GM21390 (cell line): ENCODE measurements at regions not wholly inside any gene's neighbourhood (a gene's known extent, or its start where the extent isn't known, plus 50 kb on each side); places are given as distances from the start of the nearest gene placed in this dataset.

Experiments used
- ATAC-seq: cut with Tn5 transposase; IDR thresholded peaks from one replicate; pipeline ENCODE4 v1.9.1; 2021; ENCODE audit not compliant: unreplicated experiment

GRCh38 chr5:167247816-167248215, 1043.6 kb upstream of the WWC1 start:
- no peak for ATAC-seq

- ATAC-seq = no peak
Observed at GRCh38 chr5:167248257-167248656, 1043.2 kb upstream of the WWC1 start.

GRCh38 chr5:167250996-167251395, 1040.4 kb upstream of the WWC1 start:
- no peak for ATAC-seq

- no peak for ATAC-seq
Observed at GRCh38 chr5:167254132-167254531, 1037.3 kb upstream of the WWC1 start.

- ATAC-seq = no peak
Observed at GRCh38 chr5:167255926-167256325, 1035.5 kb upstream of the WWC1 start.

GRCh38 chr5:167259806-167260205, 1031.6 kb upstream of the WWC1 start:
- no peak for ATAC-seq

GRCh38 chr5:167261309-167262100, 1029.9 kb upstream of the WWC1 start:
- ATAC-seq = no peak

GRCh38 chr5:167263185-167263584, 1028.3 kb upstream of the WWC1 start:
- no peak for ATAC-seq

GRCh38 chr5:167264348-167264747, 1027.1 kb upstream of the WWC1 start:
- ATAC-seq = no peak

GRCh38 chr5:167268337-167268736, 1023.1 kb upstream of the WWC1 start:
- ATAC-seq = no peak

GRCh38 chr5:167269146-167269545, 1022.3 kb upstream of the WWC1 start:
- no peak for ATAC-seq

- no peak for ATAC-seq
Observed at GRCh38 chr5:167271081-167271480, 1020.4 kb upstream of the WWC1 start.

- ATAC-seq = no peak
Observed at GRCh38 chr5:167271511-167271910, 1019.9 kb upstream of the WWC1 start.

GRCh38 chr5:167280111-167280510, 1011.3 kb upstream of the WWC1 start:
- ATAC-seq = no peak

- no peak for ATAC-seq
Observed at GRCh38 chr5:167281925-167282324, 1009.5 kb upstream of the WWC1 start.

- ATAC-seq = no peak
Observed at GRCh38 chr5:167283691-167284090, 1007.8 kb upstream of the WWC1 start.

GRCh38 chr5:167284222-167284890, 1007.1 kb upstream of the WWC1 start:
- ATAC-seq = no peak

- no peak for ATAC-seq
Observed at GRCh38 chr5:167285591-167285990, 1005.9 kb upstream of the WWC1 start.

GRCh38 chr5:167286891-167287290, 1004.6 kb upstream of the WWC1 start:
- ATAC-seq = no peak

GRCh38 chr5:167290478-167290877, 1001.0 kb upstream of the WWC1 start:
- ATAC-seq = no peak

- ATAC-seq = no peak
Observed at GRCh38 chr5:167294882-167295680, 996.4 kb upstream of the WWC1 start.

- no peak for ATAC-seq
Observed at GRCh38 chr5:167295681-167296005, 995.8 kb upstream of the WWC1 start.
